CD4-positive, alpha-beta T cell treated with Interleukin-6 at 100 ng/mL for 8 hours (primary cell): ENCODE measurements at regions not wholly inside any gene's neighbourhood (a gene's known extent, or its start where the extent isn't known, plus 50 kb on each side); places are given as distances from the start of the nearest gene placed in this dataset.

Source experiments
- DNase-seq: peaks from one replicate; pipeline ENCODE4 v3.0.0-alpha.2; 2020; ENCODE audit warnings: mixed read lengths, low spot score

- no peak for DNase-seq
Observed at GRCh38 chr3:181859518-181859917, 147.8 kb downstream of the SOX2 start.

- no peak for DNase-seq
Observed at GRCh38 chr3:181860235-181860634, 148.5 kb downstream of the SOX2 start.

GRCh38 chr3:181862502-181862901 lies 150.8 kb downstream of the SOX2 start:
- DNase-seq, result no peak

- DNase-seq, result no peak
Observed at GRCh38 chr3:181868576-181869082, 156.9 kb downstream of the SOX2 start.

- DNase-seq, result no peak
Observed at GRCh38 chr3:181872887-181873286, 161.2 kb downstream of the SOX2 start.

GRCh38 chr3:181879926-181880325 lies 168.2 kb downstream of the SOX2 start:
- no peak for DNase-seq

GRCh38 chr3:181880331-181880730 lies 168.6 kb downstream of the SOX2 start:
- DNase-seq, result no peak

GRCh38 chr3:181881749-181882148 lies 170.0 kb downstream of the SOX2 start:
- DNase-seq, result no peak

- DNase-seq, result no peak
Observed at GRCh38 chr3:181885868-181886630, 174.3 kb downstream of the SOX2 start.

- DNase-seq, result no peak
Observed at GRCh38 chr3:181886676-181887075, 175.0 kb downstream of the SOX2 start.

- DNase-seq, result no peak
Observed at GRCh38 chr3:181887685-181888084, 176.0 kb downstream of the SOX2 start.

GRCh38 chr3:181888234-181888633 lies 176.5 kb downstream of the SOX2 start:
- DNase-seq, result no peak

GRCh38 chr3:181892848-181893247 lies 181.1 kb downstream of the SOX2 start:
- no peak for DNase-seq

- no peak for DNase-seq
Observed at GRCh38 chr3:181896605-181897004, 184.9 kb downstream of the SOX2 start.

GRCh38 chr3:181899702-181900101 lies 188.0 kb downstream of the SOX2 start:
- no peak for DNase-seq

- DNase-seq, result no peak
Observed at GRCh38 chr3:181901626-181902025, 189.9 kb downstream of the SOX2 start.

- no peak for DNase-seq
Observed at GRCh38 chr3:181906338-181906737, 194.6 kb downstream of the SOX2 start.

- DNase-seq, result no peak
Observed at GRCh38 chr3:181909241-181909640, 197.5 kb downstream of the SOX2 start.

GRCh38 chr3:181912384-181912783 lies 200.7 kb downstream of the SOX2 start:
- DNase-seq, result no peak

- DNase-seq, result no peak
Observed at GRCh38 chr3:181913254-181913653, 201.5 kb downstream of the SOX2 start.

- DNase-seq, result no peak
Observed at GRCh38 chr3:181915551-181915950, 203.8 kb downstream of the SOX2 start.

GRCh38 chr3:181916013-181916412 lies 204.3 kb downstream of the SOX2 start:
- no peak for DNase-seq

GRCh38 chr3:181917027-181917426 lies 205.3 kb downstream of the SOX2 start:
- no peak for DNase-seq

GRCh38 chr3:181919375-181919774 lies 207.7 kb downstream of the SOX2 start:
- no peak for DNase-seq
